ENCODE measurements at regions not wholly inside any gene's neighbourhood (a gene's known extent, or its start where the extent isn't known, plus 50 kb on each side); places are given as distances from the start of the nearest gene placed in this dataset.

GRCh38 chr13:55745828-55746227, 1394.9 kb upstream of the PRR20A start:
- Histone ChIP-seq H3K27me3 (ENCODE audit: control insufficient read depth in 3 of 3, insufficient read depth in 3 of 3, low read length in 3 of 3) (no peaks in the 10 kb centered on the region), H3K36me3 (ENCODE audit: control insufficient read depth in 3 of 3, insufficient read depth in 2 of 3, low read depth in 1 of 3, low read length in 3 of 3) (no peaks in the 10 kb centered on the region), H3K4me1 (ENCODE audit: control insufficient read depth in 3 of 3, insufficient read depth in 2 of 3, low read depth in 1 of 3, low read length in 2 of 3) (no peaks in the 10 kb centered on the region), H3K4me3 (ENCODE audit: low read depth in 1 of 3, low read length in 3 of 3) (no peak overlapping the region), H3K27ac (ENCODE audit: low read depth in 1 of 3, low read length in 2 of 3) (no peak overlapping the region), H3K9me3 (ENCODE audit: control insufficient read depth in 2 of 2, insufficient read depth in 1 of 2, low read depth in 1 of 2, low read length in 1 of 2) (no peaks in the 10 kb centered on the region)
- 34 to 43% (median 38%) methylated on average over 2 of the region's 2 CpGs for WGBS, 3 donors
- no peak for DNase-seq
- no peak for FAIRE-seq

- FAIRE-seq (no peak), DNase-seq (no peak)
- no peaks in the 10 kb centered on the region for H3K9me3 ChIP-seq (ENCODE audit: control insufficient read depth in 2 of 2, insufficient read depth in 1 of 2, low read depth in 1 of 2, low read length in 1 of 2)
- no peak overlapping the region for H3K4me3 ChIP-seq (ENCODE audit: low read depth in 1 of 3, low read length in 3 of 3)
- no peak overlapping the region for H3K27ac ChIP-seq (ENCODE audit: low read depth in 1 of 3, low read length in 2 of 3)
- H3K4me1 ChIP-seq (ENCODE audit: control insufficient read depth in 3 of 3, insufficient read depth in 2 of 3, low read depth in 1 of 3, low read length in 2 of 3) = no peaks in the 10 kb centered on the region
- H3K27me3 ChIP-seq (ENCODE audit: control insufficient read depth in 3 of 3, insufficient read depth in 3 of 3, low read length in 3 of 3) = no peaks in the 10 kb centered on the region
- H3K36me3 ChIP-seq (ENCODE audit: control insufficient read depth in 3 of 3, insufficient read depth in 2 of 3, low read depth in 1 of 3, low read length in 3 of 3) = no peaks in the 10 kb centered on the region
- WGBS, 3 donors = 75 to 88% (median 76%) methylated on average over 3 of the region's 3 CpGs
Measured at GRCh38 chr13:55761986-55762385, 1378.7 kb upstream of the PRR20A start.

GRCh38 chr13:55777612-55778011, 1363.1 kb upstream of the PRR20A start:
- Histone ChIP-seq H3K4me1 (ENCODE audit: control insufficient read depth in 3 of 3, insufficient read depth in 2 of 3, low read depth in 1 of 3, low read length in 2 of 3) (no peaks in the 10 kb centered on the region), H3K27ac (ENCODE audit: low read depth in 1 of 3, low read length in 2 of 3) (no peak overlapping the region), H3K4me3 (ENCODE audit: low read depth in 1 of 3, low read length in 3 of 3) (no peak overlapping the region), H3K27me3 (ENCODE audit: control insufficient read depth in 3 of 3, insufficient read depth in 3 of 3, low read length in 3 of 3) (no peaks in the 10 kb centered on the region), H3K36me3 (ENCODE audit: control insufficient read depth in 3 of 3, insufficient read depth in 2 of 3, low read depth in 1 of 3, low read length in 3 of 3) (no peaks in the 10 kb centered on the region), H3K9me3 (ENCODE audit: control insufficient read depth in 2 of 2, insufficient read depth in 1 of 2, low read depth in 1 of 2, low read length in 1 of 2) (no peaks in the 10 kb centered on the region)
- 87 to 94% (median 88%) methylated on average over 2 of the region's 2 CpGs for WGBS, 3 donors
- DNase-seq = no peak
- FAIRE-seq = no peak

GRCh38 chr13:55783841-55784240, 1356.9 kb upstream of the PRR20A start:
- H3K9me3 ChIP-seq (ENCODE audit: control insufficient read depth in 2 of 2, insufficient read depth in 1 of 2, low read depth in 1 of 2, low read length in 1 of 2) = no peaks in the 10 kb centered on the region
- no peaks in the 10 kb centered on the region for H3K27me3 ChIP-seq (ENCODE audit: control insufficient read depth in 3 of 3, insufficient read depth in 3 of 3, low read length in 3 of 3)
- whole genome bisulfite sequencing, 3 donors = 53 to 63% (median 59%) methylated on average over 1 of the region's 1 CpG
- H3K36me3 ChIP-seq (ENCODE audit: control insufficient read depth in 3 of 3, insufficient read depth in 2 of 3, low read depth in 1 of 3, low read length in 3 of 3) = no peaks in the 10 kb centered on the region
- no peak for FAIRE-seq
- DNase-seq = no peak
- no peak overlapping the region for H3K27ac ChIP-seq (ENCODE audit: low read depth in 1 of 3, low read length in 2 of 3)
- no peak overlapping the region for H3K4me3 ChIP-seq (ENCODE audit: low read depth in 1 of 3, low read length in 3 of 3)
- no peaks in the 10 kb centered on the region for H3K4me1 ChIP-seq (ENCODE audit: control insufficient read depth in 3 of 3, insufficient read depth in 2 of 3, low read depth in 1 of 3, low read length in 2 of 3)

GRCh38 chr13:55788548-55788947, 1352.2 kb upstream of the PRR20A start:
- peaks cover 0 to 3% of the 10 kb centered on the region in 2 donors for H3K9me3 ChIP-seq (ENCODE audit: control insufficient read depth in 2 of 2, insufficient read depth in 1 of 2, low read depth in 1 of 2, low read length in 1 of 2)
- H3K4me3 ChIP-seq (ENCODE audit: low read depth in 1 of 3, low read length in 3 of 3) = no peak overlapping the region
- WGBS, 3 donors = 91 to 95% (median 94%) methylated on average over 1 of the region's 1 CpG
- no peak overlapping the region for H3K27ac ChIP-seq (ENCODE audit: low read depth in 1 of 3, low read length in 2 of 3)
- DNase-seq (no peak), FAIRE-seq (no peak)
- H3K27me3 ChIP-seq (ENCODE audit: control insufficient read depth in 3 of 3, insufficient read depth in 3 of 3, low read length in 3 of 3) = no peaks in the 10 kb centered on the region
- no peaks in the 10 kb centered on the region for H3K4me1 ChIP-seq (ENCODE audit: control insufficient read depth in 3 of 3, insufficient read depth in 2 of 3, low read depth in 1 of 3, low read length in 2 of 3)
- H3K36me3 ChIP-seq (ENCODE audit: control insufficient read depth in 3 of 3, insufficient read depth in 2 of 3, low read depth in 1 of 3, low read length in 3 of 3) = no peaks in the 10 kb centered on the region

GRCh38 chr13:55792544-55793193, 1348.0 kb upstream of the PRR20A start:
- Histone ChIP-seq H3K27ac (ENCODE audit: low read depth in 1 of 3, low read length in 2 of 3) (no peak overlapping the region), H3K4me1 (ENCODE audit: control insufficient read depth in 3 of 3, insufficient read depth in 2 of 3, low read depth in 1 of 3, low read length in 2 of 3) (no peaks in the 10 kb centered on the region), H3K27me3 (ENCODE audit: control insufficient read depth in 3 of 3, insufficient read depth in 3 of 3, low read length in 3 of 3) (no peaks in the 10 kb centered on the region), H3K4me3 (ENCODE audit: low read depth in 1 of 3, low read length in 3 of 3) (no peak overlapping the region), H3K9me3 (ENCODE audit: control insufficient read depth in 2 of 2, insufficient read depth in 1 of 2, low read depth in 1 of 2, low read length in 1 of 2) (peaks cover 0 to 3% of the 10 kb centered on the region in 2 donors), H3K36me3 (ENCODE audit: control insufficient read depth in 3 of 3, insufficient read depth in 2 of 3, low read depth in 1 of 3, low read length in 3 of 3) (no peaks in the 10 kb centered on the region)
- FAIRE-seq (no peak), DNase-seq (no peak)
- WGBS, 3 donors = 70 to 85% (median 82%) methylated on average over 3 of the region's 3 CpGs

- H3K9me3 ChIP-seq (ENCODE audit: control insufficient read depth in 2 of 2, insufficient read depth in 1 of 2, low read depth in 1 of 2, low read length in 1 of 2) = peaks cover 0 to 6% of the 10 kb centered on the region in 2 donors
- DNase-seq (no peak), FAIRE-seq (no peak)
- H3K4me3 ChIP-seq (ENCODE audit: low read depth in 1 of 3, low read length in 3 of 3) = no peak overlapping the region
- 69 to 79% (median 70%) methylated on average over 7 of the region's 7 CpGs for WGBS, 3 donors
- no peaks in the 10 kb centered on the region for H3K27me3 ChIP-seq (ENCODE audit: control insufficient read depth in 3 of 3, insufficient read depth in 3 of 3, low read length in 3 of 3)
- H3K36me3 ChIP-seq (ENCODE audit: control insufficient read depth in 3 of 3, insufficient read depth in 2 of 3, low read depth in 1 of 3, low read length in 3 of 3) = no peaks in the 10 kb centered on the region
- no peaks in the 10 kb centered on the region for H3K4me1 ChIP-seq (ENCODE audit: control insufficient read depth in 3 of 3, insufficient read depth in 2 of 3, low read depth in 1 of 3, low read length in 2 of 3)
- H3K27ac ChIP-seq (ENCODE audit: low read depth in 1 of 3, low read length in 2 of 3) = no peak overlapping the region
Measured at GRCh38 chr13:55815458-55816033, 1325.2 kb upstream of the PRR20A start.

GRCh38 chr13:55816976-55817601, 1323.6 kb upstream of the PRR20A start:
- 19 to 65% (median 34%) methylated on average over 1 of the region's 1 CpG for WGBS, 3 donors
- H3K4me1 ChIP-seq (ENCODE audit: control insufficient read depth in 3 of 3, insufficient read depth in 2 of 3, low read depth in 1 of 3, low read length in 2 of 3) = no peaks in the 10 kb centered on the region
- DNase-seq (peak in 1 of 2 donors; percentile 1), FAIRE-seq (no peak)
- H3K4me3 ChIP-seq (ENCODE audit: low read depth in 1 of 3, low read length in 3 of 3) = no peak overlapping the region
- H3K9me3 ChIP-seq (ENCODE audit: control insufficient read depth in 2 of 2, insufficient read depth in 1 of 2, low read depth in 1 of 2, low read length in 1 of 2) = peaks cover 0 to 6% of the 10 kb centered on the region in 2 donors
- no peaks in the 10 kb centered on the region for H3K27me3 ChIP-seq (ENCODE audit: control insufficient read depth in 3 of 3, insufficient read depth in 3 of 3, low read length in 3 of 3)
- H3K27ac ChIP-seq (ENCODE audit: low read depth in 1 of 3, low read length in 2 of 3) = no peak overlapping the region
- H3K36me3 ChIP-seq (ENCODE audit: control insufficient read depth in 3 of 3, insufficient read depth in 2 of 3, low read depth in 1 of 3, low read length in 3 of 3) = no peaks in the 10 kb centered on the region
